ENCODE measurements at regions not wholly inside any gene's neighbourhood (a gene's known extent, or its start where the extent isn't known, plus 50 kb on each side); places are given as distances from the start of the nearest gene placed in this dataset.

DNA sequence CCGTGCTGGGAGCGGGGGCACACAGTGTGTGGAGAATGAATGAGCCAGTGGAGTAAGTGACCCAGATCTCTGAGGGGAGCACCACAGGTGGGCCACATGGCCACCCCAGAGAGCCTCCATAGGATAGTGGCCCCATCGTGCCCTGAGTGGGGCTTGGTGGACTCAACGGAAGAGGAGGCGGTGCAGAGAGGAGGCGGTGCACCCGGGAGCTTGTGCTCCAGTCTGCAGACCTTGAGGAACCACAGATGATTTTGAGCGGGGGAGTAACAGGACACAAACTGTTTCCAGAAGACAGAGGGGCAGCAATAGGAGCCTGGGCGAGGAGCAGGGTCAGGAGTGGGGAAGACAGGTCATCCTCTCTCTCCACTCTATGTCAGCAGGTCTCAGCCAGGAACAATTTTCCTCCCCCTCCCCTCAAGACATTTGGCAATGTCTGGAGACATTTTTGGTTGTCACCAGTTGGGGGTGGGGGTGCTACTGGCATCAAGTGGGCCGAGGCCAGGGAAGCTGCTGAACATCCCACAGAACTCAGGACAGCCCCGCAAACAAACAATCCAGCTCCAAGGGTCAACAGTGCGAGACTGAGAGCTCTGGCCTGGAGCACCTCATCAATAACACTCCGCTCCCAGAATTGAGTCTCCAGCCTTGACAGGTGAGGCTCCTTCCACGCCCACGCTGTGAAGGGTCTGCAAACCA is 182.2 kb downstream of the USP12 start:
- DNase-seq: no peak

DNA sequence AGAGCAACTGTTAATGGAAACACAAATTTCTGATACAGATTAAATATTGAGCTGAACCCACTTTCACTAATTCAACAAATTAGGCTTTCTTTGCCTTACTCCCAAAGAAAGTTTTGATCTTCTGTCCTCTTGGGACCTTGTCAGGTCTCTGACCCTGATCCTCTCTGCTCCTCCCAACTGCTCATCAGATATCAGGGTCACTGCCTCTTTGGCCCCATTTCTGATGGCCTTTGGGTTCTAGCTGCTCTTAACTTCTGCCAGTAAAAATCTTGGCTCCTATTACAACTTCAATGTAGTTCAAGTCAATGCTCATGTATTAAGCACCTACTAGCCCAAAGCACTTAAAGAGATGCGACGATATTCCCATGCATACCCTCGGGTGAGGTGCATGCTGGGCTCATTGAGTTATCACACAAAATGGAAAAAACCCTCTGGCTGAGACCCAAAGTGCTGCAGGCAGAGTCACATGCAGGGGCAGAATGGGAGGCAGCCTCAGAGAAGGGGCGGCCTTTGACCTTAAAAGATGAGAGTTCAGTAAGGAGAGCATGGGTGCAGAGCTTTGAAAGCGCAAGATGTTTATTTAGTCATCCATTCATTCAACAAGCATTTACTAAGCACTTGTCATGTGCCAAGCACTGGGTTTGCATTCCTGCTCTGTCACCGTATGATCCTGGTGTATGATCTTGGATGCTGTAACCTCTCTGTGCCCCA is 183.4 kb downstream of the USP12 start:
- DNase-seq: no peak

DNA sequence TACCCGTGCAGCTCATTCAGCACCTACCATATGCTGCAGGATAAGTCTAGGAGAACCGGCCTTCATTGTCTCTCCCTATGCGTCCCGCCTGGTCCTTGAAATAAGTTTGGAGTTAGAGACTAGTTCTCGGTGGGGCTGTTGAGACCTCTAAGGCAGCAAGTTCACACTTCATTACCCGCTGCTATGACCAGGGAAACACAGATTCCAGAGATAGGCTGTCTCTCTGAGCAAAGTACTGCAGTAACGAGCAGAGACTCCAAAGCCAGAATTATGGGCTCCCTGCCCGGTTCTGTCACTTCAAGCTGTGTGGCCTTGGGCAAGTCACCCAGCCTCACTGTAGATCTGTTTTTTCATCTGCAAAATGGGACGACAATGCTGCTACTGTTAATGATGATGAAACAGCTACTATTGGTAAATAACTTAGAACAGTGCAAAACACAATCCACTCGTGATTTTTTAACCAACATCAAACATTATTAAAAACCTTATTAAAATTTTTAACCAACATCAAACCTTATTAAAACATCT is 184.1 kb downstream of the USP12 start:
- DNase-seq: no peak

DNA sequence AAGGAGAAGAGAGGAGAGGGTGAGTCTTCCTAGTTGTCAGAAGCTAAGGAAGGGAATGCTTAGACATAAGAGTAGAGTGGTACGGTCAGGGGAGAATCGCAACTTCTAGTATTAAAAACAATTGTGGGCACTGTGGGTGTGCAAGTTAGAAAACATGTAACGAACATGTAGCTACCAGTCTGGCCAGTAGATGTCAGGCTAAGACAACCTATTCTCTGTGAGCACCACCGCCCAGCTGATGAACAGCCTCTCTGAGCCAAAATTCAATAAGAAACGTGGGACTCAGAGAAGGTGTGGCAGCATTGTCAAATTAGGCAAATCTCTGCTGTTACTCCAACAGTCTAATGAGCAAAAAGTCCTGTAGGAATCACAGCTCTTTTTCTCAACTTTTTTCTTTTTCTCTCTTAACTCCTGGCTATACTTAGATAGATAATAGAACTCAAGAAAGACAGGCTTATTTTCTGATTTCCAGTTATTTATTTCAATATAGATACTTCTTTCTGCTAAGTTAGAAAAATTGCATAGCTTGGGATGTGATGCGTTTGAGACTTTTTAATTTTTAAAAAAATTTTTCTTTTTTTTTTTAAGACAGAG is 186.2 kb downstream of the USP12 start:
- peak; percentile 34 for DNase-seq

DNA sequence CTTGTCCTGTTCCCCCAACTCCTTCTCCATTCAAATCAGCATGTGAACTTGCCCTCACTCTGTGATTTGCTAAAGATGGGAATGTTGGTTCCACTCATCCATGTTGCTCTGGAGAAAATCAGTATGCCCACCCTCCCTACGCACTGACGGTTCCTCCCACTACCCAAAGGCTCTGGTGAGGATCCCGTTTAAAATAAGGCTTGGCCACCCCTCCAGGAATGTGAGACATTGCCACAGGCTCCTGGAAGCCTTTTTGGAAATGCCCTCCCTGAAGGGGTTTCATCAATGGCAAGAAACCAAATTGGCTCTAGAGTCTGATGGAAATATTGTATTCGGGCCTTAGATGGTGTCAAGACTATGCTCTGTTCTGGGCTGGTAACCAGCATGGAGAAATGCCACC is 187.3 kb downstream of the USP12 start:
- no peak for DNase-seq

DNA sequence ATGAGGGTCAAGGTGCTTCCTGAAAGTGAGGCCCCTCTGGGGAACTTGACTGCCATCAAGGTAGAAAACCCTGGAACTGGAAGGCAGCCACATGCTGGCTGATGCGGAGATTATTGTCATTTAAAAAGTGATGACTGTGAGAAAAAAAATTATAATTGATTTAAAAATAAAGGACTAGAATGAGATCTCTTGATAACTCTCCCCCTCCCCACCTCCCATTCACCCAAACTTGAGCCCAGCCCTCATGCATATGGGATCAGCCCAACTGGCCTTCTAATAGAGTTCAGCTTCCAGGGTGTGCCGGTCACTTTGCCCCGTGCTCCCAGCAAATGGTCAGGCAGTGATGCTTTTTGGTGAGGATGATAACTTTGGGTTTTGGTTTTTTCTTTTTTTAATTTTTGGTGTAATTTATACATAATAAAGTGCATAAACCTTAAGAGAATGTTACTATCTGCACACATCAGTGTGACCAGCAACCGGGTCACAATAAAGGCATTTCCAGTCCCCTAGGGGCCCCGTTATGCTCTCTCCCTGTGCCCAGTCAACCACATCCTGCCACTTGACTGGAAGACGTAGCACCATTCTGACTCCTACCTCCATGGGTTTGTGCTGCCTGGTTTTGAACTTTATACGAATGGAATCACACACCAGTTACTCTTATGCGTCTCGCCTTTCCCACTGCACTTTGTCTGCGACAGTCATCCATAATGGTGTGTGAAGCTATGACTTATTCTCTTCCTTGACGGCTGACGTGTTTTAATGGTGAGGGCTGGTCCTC is 187.9 kb downstream of the USP12 start:
- DNase-seq: no peak

DNA sequence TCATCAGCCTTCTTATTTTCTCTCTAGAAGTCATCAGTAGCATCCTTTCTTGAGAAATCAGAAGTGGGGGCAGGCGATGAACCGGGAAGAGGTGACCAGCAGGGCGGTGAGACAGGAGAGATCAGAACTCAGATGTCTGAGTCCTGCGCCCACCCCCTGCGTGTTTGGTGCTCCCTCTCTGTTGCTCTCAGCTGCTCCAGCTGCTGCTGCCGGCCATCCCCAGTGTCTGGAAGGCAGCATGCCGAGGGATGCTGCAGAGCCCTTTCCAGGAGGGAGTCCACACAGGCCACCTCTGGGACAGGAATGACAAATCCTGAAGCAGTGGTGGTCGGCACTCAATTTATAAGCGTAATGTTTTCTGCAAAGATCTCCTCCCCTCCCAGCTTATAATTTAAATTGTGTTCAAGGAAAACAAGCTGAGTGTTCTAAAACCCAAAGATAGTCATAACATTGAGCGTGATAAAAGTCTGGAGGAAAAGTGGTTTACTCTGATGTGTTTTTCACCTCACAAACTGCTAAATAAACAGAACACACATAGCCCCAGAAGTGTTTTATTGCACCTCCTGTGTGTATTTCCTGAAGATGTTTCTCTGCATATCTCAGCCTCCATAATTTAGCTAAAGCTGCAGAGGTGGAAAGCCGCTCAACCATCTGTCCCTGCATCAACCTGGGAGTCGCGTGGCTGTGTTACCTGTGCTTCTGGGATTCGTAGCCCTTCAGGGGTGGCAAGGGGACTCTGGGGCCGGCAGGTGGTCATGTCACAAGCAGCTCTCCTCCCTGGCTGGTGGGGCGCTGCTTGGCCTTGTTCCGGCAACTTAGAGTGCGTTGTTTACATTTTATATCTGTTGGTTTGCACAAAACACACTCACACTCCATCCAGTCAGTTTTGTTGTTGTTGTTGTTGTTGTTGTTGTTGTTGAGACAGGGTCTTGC is 191.2 kb downstream of the USP12 start:
- no peak for DNase-seq

DNA sequence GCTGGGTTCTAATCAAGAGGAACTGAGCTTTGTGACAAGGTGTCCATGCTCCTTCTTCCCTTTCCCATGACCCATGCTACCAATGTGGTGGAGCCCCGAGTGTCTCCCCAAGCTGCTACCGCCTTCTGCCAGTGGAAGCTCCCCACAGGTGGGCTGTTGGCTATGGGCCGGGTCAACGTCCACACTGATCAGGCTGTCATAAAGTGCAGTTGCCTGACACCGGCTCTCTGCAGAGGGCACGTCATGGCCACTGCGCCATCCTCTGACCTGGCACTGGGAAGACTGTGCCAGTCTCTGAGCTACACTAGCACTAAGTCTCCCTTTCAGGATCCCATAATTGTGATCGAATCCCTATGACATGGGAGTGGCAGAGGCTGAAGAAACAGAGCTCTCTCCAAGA is 192.3 kb downstream of the USP12 start:
- no peak for DNase-seq

DNA sequence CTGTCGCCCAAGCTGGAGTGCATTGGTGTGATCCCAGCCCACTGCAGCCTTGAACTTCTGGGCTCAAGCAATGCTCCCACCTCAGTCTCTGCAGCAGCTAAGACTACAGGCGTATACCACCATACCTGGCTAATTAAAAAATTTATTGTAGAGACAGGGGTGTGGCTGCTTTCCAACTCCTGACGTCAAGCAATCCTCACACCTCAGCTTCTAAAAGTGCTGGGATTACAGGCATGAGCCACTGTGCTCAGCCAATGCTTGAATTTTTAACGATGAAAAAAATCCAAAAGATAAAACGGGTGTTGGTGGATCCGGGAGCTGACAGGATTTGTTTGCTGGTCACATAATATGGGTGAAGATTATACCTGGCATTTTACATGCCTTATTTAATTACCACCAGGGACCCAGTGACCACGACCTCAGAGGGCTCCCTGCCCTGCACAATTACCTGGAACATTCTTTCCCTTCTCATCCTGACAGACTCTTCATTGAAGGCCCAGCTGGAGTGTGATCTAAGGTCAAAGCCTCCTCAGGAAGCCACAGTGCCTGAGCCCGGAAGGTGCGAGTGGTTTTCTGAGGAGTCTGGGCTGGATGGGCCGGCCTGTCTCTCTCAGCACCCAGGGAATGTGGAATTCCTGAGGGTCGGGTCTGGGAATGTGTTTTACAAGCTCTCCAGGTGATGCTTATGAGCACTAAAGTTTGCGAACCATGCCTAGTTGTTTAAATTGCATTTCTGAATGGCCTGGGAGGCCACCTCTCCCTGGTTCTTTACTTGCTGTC is 193.3 kb downstream of the USP12 start:
- DNase-seq: no peak

DNA sequence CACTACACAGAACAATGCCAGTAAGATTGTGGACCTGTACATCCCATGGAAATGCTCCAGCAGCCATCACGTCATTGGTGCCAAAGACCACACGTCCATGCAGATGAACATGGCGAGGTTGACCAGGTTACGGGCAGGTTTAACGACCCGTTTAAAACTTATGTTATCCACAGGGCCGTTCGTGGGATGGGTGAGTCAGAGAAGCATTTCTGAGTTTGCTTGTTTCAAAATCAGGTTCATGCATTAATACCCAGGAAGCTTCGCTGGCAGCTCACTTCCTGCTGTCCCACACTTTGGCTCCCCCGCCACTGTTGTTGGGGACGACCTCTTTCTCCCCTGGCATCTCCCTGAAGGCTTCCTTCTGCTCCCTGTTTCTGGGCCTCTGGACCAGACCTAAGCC is 194.1 kb downstream of the USP12 start:
- DNase-seq: no peak

DNA sequence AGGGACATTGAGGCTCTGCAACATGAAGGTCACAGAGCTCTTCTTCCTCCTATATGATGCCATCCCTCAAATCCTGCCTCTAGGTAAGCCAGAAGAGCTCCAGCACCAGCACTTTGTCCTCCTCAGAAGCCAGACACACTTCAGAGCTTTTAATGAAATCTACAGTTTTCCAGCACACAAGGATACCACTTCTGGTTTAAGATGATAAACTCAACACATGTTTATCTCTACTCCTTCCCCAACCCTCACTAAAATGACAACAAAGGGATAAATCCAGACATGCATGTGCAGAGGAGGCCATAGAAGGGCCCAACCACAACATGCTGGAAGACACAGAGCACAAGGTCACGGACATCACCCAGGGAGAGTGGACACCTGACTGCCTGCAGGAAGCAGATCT is 195.3 kb downstream of the USP12 start:
- DNase-seq: no peak

DNA sequence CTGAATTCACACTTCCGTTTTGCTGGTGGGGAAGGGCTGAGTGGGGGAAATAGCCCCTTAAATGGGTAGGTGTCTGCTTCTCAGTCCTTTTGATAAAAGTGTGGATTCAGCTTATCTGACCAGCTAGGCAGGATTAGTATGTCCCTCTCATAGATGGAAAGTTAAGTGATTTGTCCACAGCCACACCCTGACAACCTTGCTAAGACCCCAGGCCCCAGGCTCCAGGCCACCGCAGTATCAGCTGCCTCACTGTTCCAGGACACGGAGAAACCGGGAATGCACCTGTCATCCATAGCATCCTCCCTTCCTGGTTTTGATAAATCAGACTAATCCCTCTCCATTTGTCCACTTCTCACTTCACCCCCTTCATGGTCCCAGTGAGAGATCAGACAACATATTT is 197.7 kb downstream of the USP12 start:
- no peak for DNase-seq

DNA sequence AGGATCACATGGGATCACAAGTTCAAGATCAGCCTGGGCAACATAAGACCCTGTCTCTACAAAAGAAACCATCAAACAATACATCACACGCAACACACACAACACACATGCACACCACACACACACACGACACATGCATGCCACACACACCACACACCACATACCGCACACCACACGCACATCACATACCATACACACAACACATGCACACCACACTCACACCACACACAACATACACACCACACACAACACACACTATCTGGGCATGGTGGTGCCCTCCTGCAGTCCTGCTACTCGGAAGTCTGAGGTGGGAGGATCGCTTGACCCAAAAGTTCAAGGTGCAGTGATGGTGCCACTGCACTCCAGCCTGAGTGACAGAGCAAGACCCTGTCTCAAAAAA is 198.3 kb downstream of the USP12 start:
- no peak for DNase-seq

DNA sequence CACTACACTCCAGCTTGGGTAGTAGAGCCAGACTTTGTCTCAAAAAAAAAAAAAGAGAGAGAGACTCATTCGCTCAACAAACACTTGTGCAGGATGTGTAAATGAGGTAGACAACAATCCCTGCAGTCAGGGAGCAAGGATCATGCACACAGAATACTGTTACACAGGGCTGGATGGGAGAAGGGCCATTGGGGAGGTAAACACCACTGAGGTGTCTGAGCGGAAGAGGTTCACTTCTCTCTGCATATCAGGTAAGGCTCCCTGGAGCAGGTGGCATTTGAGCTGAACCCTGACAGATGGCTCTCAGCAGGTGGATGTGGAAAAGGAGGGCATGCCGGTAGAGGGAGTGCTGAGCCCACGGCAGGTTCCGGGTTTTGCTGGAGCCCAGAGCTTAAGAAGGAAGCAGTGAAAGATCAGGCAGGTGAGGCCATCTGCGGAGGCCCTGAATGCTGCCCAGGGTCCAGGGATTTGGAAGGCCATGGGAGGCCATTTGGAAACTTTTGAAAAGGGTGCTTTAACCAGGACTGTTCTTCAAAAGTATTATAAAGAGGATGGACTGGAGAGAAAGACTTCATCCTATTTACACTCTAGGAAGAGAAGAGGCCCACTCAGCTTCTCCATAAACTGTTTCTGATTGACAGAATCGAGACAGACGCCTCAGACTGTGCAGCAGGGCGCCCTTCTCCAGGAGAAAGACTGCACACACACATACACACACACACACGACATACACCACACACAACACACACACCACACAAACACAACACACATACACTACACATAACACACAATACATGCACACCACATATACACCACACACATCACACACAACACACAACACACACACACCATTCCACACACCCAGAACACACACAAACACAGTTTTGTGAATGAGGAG is 199.4 kb downstream of the USP12 start:
- DNase-seq: no peak

DNA sequence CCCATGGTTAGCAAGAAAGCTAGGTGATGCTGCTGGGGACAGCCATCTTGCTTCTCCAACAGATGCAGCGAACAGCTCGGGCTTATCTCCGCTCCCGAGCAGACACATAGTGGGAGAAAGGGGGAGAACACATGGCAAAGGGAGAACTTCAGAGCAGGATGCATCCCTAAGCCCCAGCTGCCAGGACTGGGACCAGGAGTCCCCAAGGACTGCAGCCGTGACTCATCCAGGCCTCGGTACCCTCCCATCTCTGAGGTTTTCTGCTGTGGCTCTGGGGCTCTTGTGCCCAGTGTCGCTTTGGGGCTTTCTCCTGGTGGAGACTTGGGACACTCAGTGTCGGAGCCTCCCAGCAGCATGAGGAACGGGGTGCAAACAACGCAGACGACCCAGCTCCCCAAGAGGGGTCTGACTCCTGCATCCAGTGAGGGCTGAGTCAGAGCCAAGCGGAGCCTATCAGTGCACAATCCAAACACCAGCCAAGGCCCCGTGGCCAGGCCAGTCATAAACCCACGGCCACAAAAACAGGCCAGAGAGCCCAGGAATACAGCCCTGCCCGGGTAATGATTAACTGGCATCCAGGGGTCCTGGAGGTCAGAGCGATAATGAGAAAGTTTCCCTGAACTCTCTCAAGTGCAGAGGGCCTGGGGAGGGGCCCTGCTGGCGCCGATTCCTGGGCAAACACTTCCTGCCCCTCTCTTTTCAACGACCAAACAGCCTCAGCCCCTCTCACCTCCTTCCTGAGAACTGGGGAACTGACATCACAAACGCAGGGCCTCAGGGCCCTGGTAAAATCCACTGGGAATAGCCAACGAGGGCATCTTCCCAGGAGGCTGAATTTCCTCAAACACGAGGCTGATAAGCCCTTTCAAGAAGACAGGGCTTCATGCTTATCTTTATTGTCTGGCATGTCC is 202.9 kb downstream of the USP12 start:
- DNase-seq: no peak

DNA sequence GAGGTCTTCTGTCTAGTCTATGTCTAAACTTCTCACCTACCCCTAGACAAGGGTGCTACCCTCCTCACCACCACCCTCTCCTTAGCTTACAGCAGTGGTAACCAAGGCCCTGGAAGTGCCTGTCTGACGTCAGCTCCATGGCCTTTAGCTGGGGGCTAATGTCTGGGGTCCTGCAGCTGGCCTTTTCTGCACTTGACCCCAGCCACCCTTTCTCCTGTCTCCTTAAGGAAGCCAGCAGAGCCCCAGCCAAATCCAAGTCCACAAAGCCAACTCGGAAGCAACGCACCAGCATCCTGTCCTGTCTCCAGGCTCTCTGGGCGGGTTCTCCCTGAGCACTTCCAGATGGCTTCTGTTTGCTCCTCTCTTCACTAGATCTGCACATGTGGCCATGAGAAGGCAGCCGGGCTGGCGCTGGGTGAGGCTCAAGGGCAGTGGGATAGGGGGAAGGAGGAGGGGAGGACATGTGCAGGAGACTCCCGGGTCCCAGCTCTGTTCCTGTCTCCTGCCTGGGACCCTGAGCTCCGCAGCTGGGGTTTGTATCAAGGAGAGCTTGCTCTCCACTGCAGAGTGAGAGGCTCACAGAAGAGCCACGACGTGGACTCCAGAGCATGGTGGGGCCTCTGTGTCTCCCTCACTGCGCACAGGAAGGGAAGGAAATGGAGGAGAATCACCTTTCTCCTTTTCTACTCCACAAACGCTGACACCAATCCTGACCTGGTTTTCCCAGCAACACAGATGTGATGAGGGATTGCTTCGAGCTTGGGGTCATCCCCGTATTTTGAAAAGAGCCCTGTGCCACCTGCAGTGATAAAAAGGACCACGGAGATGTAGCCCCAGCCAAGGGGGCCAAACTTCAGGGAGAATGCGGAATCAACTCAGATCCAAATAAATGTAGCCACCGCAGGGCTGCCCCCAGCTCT is 204.2 kb downstream of the USP12 start:
- no peak for DNase-seq

DNA sequence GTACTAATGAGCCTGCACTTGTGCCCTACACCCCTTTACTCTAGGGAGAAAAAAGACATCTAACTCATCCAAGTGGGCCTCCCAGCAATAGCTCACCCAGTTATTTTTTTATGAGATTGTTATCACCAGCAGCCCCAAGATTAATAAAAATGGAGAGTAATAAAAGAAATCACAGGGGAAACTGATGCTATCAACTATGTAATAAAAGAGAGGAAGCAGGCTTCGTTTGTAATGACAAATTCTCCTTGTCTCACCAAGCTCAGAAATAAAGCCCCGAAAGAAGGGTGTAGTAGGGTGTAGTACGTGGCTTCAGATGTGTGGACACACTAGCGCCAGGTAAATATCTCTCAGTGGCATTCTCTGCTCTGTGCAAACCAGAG is 204.9 kb downstream of the USP12 start:
- no peak for DNase-seq

All from activated effector memory CD4-positive, alpha-beta T cell treated with Interleukin-2 at 50 U/mL for 16 hours (primary cell).